Breast epithelium (tissue), 4 donors: ENCODE measurements at regions not wholly inside any gene's neighbourhood (a gene's known extent, or its start where the extent isn't known, plus 50 kb on each side); places are given as distances from the start of the nearest gene placed in this dataset.

Experiments used
- DNase-seq, 2 donors: peaks; one replicate each; pipeline ENCODE4 v3.0.0-alpha.2; 2019; ENCODE audit warnings: low spot score in 2 of 2
- H3K27ac ChIP-seq, 2 donors: fragments of 200-600 bp; sonication (generic) in 1 of 2; one replicate each; pipeline ENCODE4 v1.5.1; 2016 to 2019; ENCODE audit warnings: mild to moderate bottlenecking in 1 of 2
- H3K27me3 ChIP-seq, 2 donors: fragments of 200-600 bp; sonication (generic) in 1 of 2; one replicate each; pipeline versions ENCODE4 v1.5.1 to v1.6.0; 2017 to 2019; ENCODE audit warnings: control low read depth in 1 of 2, mild to moderate bottlenecking in 1 of 2
- H3K36me3 ChIP-seq: fragments of 200-600 bp; one replicate; pipeline ENCODE4 v1.5.1; 2019
- H3K4me1 ChIP-seq, 2 donors: fragments of 200-600 bp; sonication (generic); one replicate each; pipeline ENCODE4 v1.5.1; 2016 to 2019; ENCODE audit warnings: control low read depth in 1 of 2
- H3K4me3 ChIP-seq, 3 donors: fragments of 200-600 bp; sonication (generic); 1 replicate in 2 of 3; 2 replicates in 1 of 3; pipeline ENCODE4 v1.5.1; 2016 to 2019; ENCODE audit warnings: mild to moderate bottlenecking in 3 of 3, moderate library complexity in 2 of 3
- H3K9me3 ChIP-seq, 2 donors: fragments of 200-600 bp; sonication (generic) in 1 of 2; one replicate each; pipeline ENCODE4 v1.5.1; 2016 to 2019; ENCODE audit warnings: control low read depth in 1 of 2
- POLR2A ChIP-seq: fragments of 450-650 bp; IDR thresholded peaks from one replicate; pipeline ENCODE4 v1.6.1; 2016; ENCODE audit warnings: antibody characterized with exemption, mild to moderate bottlenecking, moderate library complexity
- POLR2AphosphoS5 ChIP-seq, 3 donors: sonication (generic); formaldehyde crosslinking; IDR thresholded peaks; one replicate each; pipeline ENCODE4 v1.6.1; 2017; ENCODE audit warnings: antibody characterized with exemption in 3 of 3
- intact Hi-C: fragments of 100-400 bp; cut with DNase I; formaldehyde crosslinking; loops from one replicate; pipeline ENCODE4 v1.15.1; 2023; ENCODE audit warnings: low total_unique reads
- TF ChIP-seq, protein P1 (sequence below), 3 donors: fragments of 450-650 bp; IDR thresholded peaks; one replicate each; pipeline ENCODE4 v1.5.1; 2016 to 2017; ENCODE audit warnings: antibody characterized with exemption in 3 of 3, mild to moderate bottlenecking in 3 of 3, moderate library complexity in 3 of 3

DNA sequence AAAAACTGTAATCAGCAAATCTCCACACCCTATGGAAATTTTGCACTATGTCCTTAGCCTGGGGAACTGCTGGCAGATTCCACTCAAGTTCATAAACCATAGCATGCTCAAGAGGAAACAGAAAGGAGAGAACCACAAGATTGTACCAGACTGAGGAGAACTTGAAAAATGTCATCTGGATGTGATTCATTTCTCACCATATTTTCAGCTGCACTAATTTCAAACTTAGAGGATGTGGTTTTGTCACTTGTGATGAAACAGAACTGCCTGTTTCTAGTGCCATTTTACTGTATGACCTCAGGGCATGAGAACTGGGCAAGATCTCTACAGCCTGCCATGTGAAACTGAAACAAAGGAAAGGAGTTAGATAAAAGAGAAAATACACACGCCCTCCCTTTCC is 1493.1 kb upstream of the FLRT2 start:
- H3K4me3 ChIP-seq: no peak overlapping the region
- no peaks in the 10 kb centered on the region for H3K9me3 ChIP-seq
- H3K4me1 ChIP-seq: no peaks in the 10 kb centered on the region
- intact Hi-C loops: no loop called here
- DNase-seq: no peak
- TF ChIP-seq POLR2AphosphoS5 (IDR thresholded peaks at IDR 0.05) (no peak), POLR2A (no peak)
- TF ChIP-seq, protein P1, sequence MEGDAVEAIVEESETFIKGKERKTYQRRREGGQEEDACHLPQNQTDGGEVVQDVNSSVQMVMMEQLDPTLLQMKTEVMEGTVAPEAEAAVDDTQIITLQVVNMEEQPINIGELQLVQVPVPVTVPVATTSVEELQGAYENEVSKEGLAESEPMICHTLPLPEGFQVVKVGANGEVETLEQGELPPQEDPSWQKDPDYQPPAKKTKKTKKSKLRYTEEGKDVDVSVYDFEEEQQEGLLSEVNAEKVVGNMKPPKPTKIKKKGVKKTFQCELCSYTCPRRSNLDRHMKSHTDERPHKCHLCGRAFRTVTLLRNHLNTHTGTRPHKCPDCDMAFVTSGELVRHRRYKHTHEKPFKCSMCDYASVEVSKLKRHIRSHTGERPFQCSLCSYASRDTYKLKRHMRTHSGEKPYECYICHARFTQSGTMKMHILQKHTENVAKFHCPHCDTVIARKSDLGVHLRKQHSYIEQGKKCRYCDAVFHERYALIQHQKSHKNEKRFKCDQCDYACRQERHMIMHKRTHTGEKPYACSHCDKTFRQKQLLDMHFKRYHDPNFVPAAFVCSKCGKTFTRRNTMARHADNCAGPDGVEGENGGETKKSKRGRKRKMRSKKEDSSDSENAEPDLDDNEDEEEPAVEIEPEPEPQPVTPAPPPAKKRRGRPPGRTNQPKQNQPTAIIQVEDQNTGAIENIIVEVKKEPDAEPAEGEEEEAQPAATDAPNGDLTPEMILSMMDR (IDR thresholded peaks at IDR 0.05): no peak
- no peak overlapping the region for H3K27ac ChIP-seq
- no peaks in the 10 kb centered on the region for H3K27me3 ChIP-seq
- no peaks in the 10 kb centered on the region for H3K36me3 ChIP-seq

DNA sequence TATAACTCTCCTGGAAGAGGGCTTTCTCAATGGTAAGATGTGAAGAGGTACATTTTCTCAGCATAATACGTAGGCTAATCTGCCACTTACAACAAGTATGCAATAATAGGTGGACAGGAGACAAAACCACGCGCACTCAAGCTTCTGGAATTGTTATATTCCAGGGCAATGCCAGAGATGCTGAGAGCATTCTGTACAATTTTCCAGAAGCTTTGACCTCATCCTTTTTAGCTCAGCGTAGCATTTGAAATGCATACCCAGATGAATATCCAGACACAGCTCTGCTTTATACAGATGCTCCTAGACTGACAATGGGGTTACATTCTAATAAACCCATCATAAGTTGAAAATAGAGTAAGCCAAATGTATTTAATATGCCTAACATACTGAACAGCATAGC is 1492.4 kb upstream of the FLRT2 start:
- intact Hi-C loops: no loop called here
- TF ChIP-seq POLR2AphosphoS5 (IDR thresholded peaks at IDR 0.05): no peak
- TF ChIP-seq POLR2A: no peak
- TF ChIP-seq, protein P1 (IDR thresholded peaks at IDR 0.05): no peak
- H3K4me1 ChIP-seq: no peaks in the 10 kb centered on the region
- H3K9me3 ChIP-seq: no peaks in the 10 kb centered on the region
- no peak for DNase-seq
- H3K4me3 ChIP-seq: no peak overlapping the region
- H3K27me3 ChIP-seq: no peaks in the 10 kb centered on the region
- no peak overlapping the region for H3K27ac ChIP-seq
- no peaks in the 10 kb centered on the region for H3K36me3 ChIP-seq

- Histone ChIP-seq H3K4me3 (no peak overlapping the region), H3K27me3 (no peaks in the 10 kb centered on the region), H3K4me1 (no peaks in the 10 kb centered on the region), H3K36me3 (no peaks in the 10 kb centered on the region), H3K27ac (no peak overlapping the region), H3K9me3 (no peaks in the 10 kb centered on the region)
- intact Hi-C loops: no loop called here
- no peak for DNase-seq
- TF ChIP-seq POLR2AphosphoS5 (IDR thresholded peaks at IDR 0.05): no peak
- TF ChIP-seq, protein P1 (IDR thresholded peaks at IDR 0.05): no peak
These were observed 1489.8 kb upstream of the FLRT2 start for GRCh38 chr14:84040101-84040500.

GRCh38 chr14:84041421-84041820 is 1488.5 kb upstream of the FLRT2 start:
- Histone ChIP-seq H3K36me3 (no peaks in the 10 kb centered on the region), H3K27ac (no peak overlapping the region), H3K27me3 (no peaks in the 10 kb centered on the region), H3K4me1 (no peaks in the 10 kb centered on the region), H3K9me3 (no peaks in the 10 kb centered on the region), H3K4me3 (no peak overlapping the region)
- no peak for DNase-seq
- TF ChIP-seq POLR2AphosphoS5 (IDR thresholded peaks at IDR 0.05) (no peak), POLR2A (no peak)
- TF ChIP-seq, protein P1 (IDR thresholded peaks at IDR 0.05): no peak
- intact Hi-C loops: no loop called here

DNA sequence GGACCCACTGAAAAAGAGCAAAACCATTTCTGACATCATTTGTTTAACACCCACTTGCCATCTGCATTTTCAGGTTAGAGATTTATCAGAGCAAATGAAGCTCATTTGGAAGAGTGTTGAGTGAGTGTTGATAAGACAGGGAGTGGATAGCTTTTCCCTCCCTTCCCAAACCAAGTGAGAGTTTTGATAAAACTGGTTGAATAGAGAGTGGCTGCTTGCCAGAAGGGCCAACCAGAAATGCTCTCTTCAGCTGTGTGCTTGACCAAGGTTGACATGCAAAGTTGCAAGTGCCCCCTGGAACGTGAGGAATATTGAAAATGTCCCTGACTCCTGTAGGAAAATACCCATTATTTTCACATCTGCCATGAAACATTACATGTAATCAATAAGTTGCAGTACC is 1487.0 kb upstream of the FLRT2 start:
- H3K4me1 ChIP-seq: no peaks in the 10 kb centered on the region

More for the DNA sequence above, 1487.0 kb upstream of the FLRT2 start:
- no peak for DNase-seq
- no peak overlapping the region for H3K27ac ChIP-seq
- H3K36me3 ChIP-seq: no peaks in the 10 kb centered on the region
- H3K27me3 ChIP-seq: no peaks in the 10 kb centered on the region
- H3K9me3 ChIP-seq: no peaks in the 10 kb centered on the region
- no peak overlapping the region for H3K4me3 ChIP-seq
- TF ChIP-seq, protein P1 (IDR thresholded peaks at IDR 0.05): no peak
- intact Hi-C loops: no loop called here
